ENCODE measurements at regions not wholly inside any gene's neighbourhood (a gene's known extent, or its start where the extent isn't known, plus 50 kb on each side); places are given as distances from the start of the nearest gene placed in this dataset.

GRCh38 chr2:194014639-194015038, 1642.4 kb upstream of the SLC39A10 start:
- TF ChIP-seq CTCF (conservative IDR thresholded peaks at IDR 0.05; ENCODE audit: low read depth, low read length) (no peak), EZH2 (IDR thresholded peaks at IDR 0.05; ENCODE audit: low read length, unreplicated experiment) (no peak)
